ENCODE measurements at regions not wholly inside any gene's neighbourhood (a gene's known extent, or its start where the extent isn't known, plus 50 kb on each side); places are given as distances from the start of the nearest gene placed in this dataset.

DNA sequence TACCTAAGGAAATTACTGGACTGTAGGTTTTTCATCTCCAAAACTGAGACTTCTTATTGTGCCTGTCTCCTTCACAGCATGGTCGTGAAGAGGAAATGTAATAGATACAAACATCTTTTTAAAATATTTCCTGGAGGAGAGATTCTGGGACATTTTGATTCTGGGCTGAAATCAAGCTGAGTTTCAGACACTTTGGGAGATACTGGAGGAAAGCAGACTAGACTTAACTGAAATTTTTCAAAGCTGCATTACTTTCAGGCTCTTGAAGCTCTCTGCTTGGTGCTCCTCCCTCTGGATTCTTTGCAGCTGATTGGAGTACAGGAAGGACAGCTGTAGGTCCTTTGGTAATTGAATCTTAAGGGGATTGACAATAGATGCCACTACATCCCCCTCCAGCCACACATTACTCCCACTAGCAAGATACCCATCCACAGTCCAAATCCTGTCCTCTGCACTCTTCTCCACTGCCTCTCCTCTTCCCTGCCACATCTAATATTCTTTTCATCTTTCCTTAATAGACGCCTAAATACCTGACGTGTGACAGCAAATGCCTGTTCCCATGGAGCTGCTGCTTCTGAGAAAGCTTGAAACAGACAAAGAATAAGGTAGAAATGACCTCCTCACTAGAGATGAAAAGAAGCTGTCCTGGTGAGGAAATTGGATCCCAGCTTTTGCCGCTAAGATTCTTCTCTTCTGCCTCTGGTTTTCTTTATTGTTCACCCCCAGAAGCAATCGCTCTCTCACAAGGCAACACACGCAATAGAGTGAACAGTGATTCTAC, 111.5 kb upstream of the PHYHIPL start:
- Mint-ChIP-seq H3K4me3 (peak overlapping the region; percentile 48), H3K27me3 (no peaks in the 10 kb centered on the region), H3K36me3 (peaks cover 8% of the 10 kb centered on the region), H3K4me1 (ENCODE audit: unreplicated experiment) (peaks cover 32% of the 10 kb centered on the region), H3K27ac (peak overlapping the region; percentile 90), H3K9me3 (peaks cover 20% of the 10 kb centered on the region)
- no peak for DNase-seq (ENCODE audit: extremely low spot score, unreplicated experiment)
- TF ChIP-seq, protein P1, sequence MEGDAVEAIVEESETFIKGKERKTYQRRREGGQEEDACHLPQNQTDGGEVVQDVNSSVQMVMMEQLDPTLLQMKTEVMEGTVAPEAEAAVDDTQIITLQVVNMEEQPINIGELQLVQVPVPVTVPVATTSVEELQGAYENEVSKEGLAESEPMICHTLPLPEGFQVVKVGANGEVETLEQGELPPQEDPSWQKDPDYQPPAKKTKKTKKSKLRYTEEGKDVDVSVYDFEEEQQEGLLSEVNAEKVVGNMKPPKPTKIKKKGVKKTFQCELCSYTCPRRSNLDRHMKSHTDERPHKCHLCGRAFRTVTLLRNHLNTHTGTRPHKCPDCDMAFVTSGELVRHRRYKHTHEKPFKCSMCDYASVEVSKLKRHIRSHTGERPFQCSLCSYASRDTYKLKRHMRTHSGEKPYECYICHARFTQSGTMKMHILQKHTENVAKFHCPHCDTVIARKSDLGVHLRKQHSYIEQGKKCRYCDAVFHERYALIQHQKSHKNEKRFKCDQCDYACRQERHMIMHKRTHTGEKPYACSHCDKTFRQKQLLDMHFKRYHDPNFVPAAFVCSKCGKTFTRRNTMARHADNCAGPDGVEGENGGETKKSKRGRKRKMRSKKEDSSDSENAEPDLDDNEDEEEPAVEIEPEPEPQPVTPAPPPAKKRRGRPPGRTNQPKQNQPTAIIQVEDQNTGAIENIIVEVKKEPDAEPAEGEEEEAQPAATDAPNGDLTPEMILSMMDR (conservative IDR thresholded peaks at IDR 0.05), result no peak

DNA sequence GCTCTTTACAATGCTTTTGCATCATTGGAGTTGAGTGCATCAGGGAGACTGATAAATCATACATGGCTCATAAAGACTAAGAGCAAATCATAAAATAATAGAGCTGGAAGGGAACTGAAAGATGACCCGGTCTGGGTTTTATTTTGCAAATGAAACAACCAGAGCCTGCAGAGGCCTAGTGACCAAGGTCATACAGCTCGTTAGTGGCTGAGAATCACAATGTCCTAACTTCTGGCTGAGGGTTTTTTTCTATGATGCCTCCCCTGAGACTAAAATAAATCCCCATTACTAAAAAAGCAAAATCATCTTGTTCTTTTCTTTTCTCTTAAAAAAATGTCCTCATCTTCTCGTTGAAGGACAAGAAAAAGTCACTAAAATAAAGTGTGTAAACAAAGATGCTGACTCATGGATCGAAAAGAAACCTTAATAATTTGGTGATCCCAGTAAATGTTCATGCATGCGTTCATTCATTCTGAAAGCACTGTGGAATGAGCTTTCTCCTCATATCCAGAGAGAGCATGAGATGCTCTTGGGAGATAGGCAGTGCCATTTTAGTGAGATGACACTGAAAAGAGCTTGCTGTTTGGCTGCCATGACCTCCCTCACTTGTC, 107.8 kb upstream of the PHYHIPL start:
- peaks cover 17% of the 10 kb centered on the region for H3K9me3 Mint-ChIP-seq
- TF ChIP-seq, protein P1 (conservative IDR thresholded peaks at IDR 0.05), result no peak
- peaks cover 4% of the 10 kb centered on the region for H3K36me3 Mint-ChIP-seq
- no peak overlapping the region for H3K4me3 Mint-ChIP-seq
- peaks cover 22% of the 10 kb centered on the region for H3K4me1 Mint-ChIP-seq (ENCODE audit: unreplicated experiment)
- no peak for DNase-seq (ENCODE audit: extremely low spot score, unreplicated experiment)
- no peaks in the 10 kb centered on the region for H3K27me3 Mint-ChIP-seq
- peak overlapping the region; percentile 52 for H3K27ac Mint-ChIP-seq

DNA sequence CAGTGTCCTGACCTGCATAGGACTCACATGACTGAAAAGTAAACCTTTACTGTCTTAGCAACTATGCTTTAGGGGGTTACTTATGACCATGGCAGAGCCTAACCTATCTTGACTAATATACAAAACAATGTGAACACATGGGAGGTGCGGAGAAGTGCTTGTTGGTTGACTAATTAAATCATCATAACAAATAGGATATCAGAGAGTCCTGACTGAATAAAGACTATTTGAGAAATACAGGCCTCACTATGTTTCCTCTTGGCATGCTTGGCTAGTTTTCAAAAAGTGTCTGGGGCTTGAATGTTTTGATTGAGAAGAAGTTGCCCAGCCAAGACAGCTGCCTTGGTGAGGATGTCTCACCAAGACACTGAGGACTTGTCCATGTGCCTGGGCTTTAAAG, 104.4 kb upstream of the PHYHIPL start:
- Mint-ChIP-seq H3K36me3 (no peaks in the 10 kb centered on the region), H3K9me3 (peaks cover 12% of the 10 kb centered on the region), H3K4me3 (no peak overlapping the region), H3K27ac (no peak overlapping the region), H3K4me1 (ENCODE audit: unreplicated experiment) (peaks cover 5% of the 10 kb centered on the region), H3K27me3 (no peaks in the 10 kb centered on the region)
- DNase-seq (ENCODE audit: extremely low spot score, unreplicated experiment), result no peak
- TF ChIP-seq, protein P1 (conservative IDR thresholded peaks at IDR 0.05), result no peak

DNA sequence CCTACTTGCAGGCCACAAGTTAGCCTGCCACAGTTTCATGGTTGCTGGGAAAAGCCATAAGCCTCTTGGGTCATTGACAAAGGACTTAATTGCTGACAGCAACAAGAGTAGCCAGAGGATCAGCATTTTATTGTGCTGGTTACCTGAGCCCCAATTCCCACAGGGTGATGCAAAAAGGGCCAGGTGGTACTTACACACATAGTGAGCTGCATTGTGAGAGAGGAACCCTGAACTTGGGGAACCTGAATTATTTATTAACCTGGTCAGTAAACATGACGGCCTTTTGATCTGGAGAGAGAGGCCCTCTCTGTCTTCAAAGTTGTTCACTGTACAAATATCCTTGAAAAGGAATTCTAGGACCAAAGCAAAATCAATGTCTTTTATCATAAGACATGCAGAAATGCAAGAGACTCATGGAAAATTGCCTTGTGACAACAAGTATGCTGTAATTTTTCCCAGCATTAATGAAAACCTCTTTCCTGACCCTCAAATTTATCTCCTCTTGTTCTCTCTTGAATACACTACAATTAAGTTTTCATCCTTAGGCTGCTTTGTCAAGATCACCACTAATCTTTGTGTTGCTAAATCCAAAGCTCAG, 102.9 kb upstream of the PHYHIPL start:
- TF ChIP-seq, protein P1 (conservative IDR thresholded peaks at IDR 0.05), result no peak
- H3K4me1 Mint-ChIP-seq (ENCODE audit: unreplicated experiment), result peaks cover 5% of the 10 kb centered on the region
- no peak overlapping the region for H3K27ac Mint-ChIP-seq
- peaks cover 12% of the 10 kb centered on the region for H3K9me3 Mint-ChIP-seq
- H3K4me3 Mint-ChIP-seq, result no peak overlapping the region
- H3K36me3 Mint-ChIP-seq, result no peaks in the 10 kb centered on the region
- no peaks in the 10 kb centered on the region for H3K27me3 Mint-ChIP-seq
- DNase-seq (ENCODE audit: extremely low spot score, unreplicated experiment), result no peak

DNA sequence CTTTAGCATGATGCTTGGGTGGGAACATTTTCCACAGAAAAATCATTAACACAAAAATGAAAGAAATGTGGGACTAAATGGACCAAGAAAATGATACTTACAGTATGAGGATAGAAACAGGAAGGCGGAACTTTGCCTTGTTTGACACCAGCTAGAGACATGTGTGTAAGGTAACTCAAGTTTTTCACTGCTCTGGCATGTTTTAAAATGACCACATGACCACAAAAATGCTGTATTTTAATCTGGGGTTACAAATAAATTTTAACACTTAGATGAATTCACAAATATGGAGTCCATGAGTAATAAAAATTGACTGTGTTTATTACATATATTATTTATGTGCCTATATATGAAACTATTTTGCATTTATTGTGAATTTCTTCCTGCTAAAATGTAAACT, 100.9 kb upstream of the PHYHIPL start:
- no peaks in the 10 kb centered on the region for H3K27me3 Mint-ChIP-seq
- no peaks in the 10 kb centered on the region for H3K9me3 Mint-ChIP-seq
- TF ChIP-seq, protein P1 (conservative IDR thresholded peaks at IDR 0.05), result no peak
- H3K4me1 Mint-ChIP-seq (ENCODE audit: unreplicated experiment), result peaks cover 6% of the 10 kb centered on the region
- no peak for DNase-seq (ENCODE audit: extremely low spot score, unreplicated experiment)
- H3K27ac Mint-ChIP-seq, result no peak overlapping the region
- no peaks in the 10 kb centered on the region for H3K36me3 Mint-ChIP-seq
- H3K4me3 Mint-ChIP-seq, result no peak overlapping the region
